Globus pallidus (tissue), 1 donor: ENCODE measurements at regions not wholly inside any gene's neighbourhood (a gene's known extent, or its start where the extent isn't known, plus 50 kb on each side); places are given as distances from the start of the nearest gene placed in this dataset.

Experiments
- DNase-seq: peaks from one replicate; pipeline ENCODE4 v3.0.0-alpha.2; 2015; ENCODE audit warnings: low spot score

- no peak for DNase-seq
These were observed 252.3 kb upstream of the SESN3 start for GRCh38 chr11:95483339-95483738.

- DNase-seq: no peak
These were observed 247.0 kb upstream of the SESN3 start for GRCh38 chr11:95478003-95478402.

GRCh38 chr11:95469258-95469657, 238.3 kb upstream of the SESN3 start:
- no peak for DNase-seq

GRCh38 chr11:95466416-95466815, 235.4 kb upstream of the SESN3 start:
- no peak for DNase-seq

GRCh38 chr11:95465887-95466286, 234.9 kb upstream of the SESN3 start:
- DNase-seq: no peak

- DNase-seq: no peak
These were observed 230.9 kb upstream of the SESN3 start for GRCh38 chr11:95461858-95462257.

- DNase-seq: no peak
These were observed 230.3 kb upstream of the SESN3 start for GRCh38 chr11:95461348-95461747.

GRCh38 chr11:95459291-95460042, 228.5 kb upstream of the SESN3 start:
- DNase-seq: peak; percentile 25

- DNase-seq: no peak
These were observed 225.9 kb upstream of the SESN3 start for GRCh38 chr11:95456714-95457491.

GRCh38 chr11:95455228-95455970, 224.4 kb upstream of the SESN3 start:
- DNase-seq: no peak

GRCh38 chr11:95453616-95454171, 222.7 kb upstream of the SESN3 start:
- DNase-seq: peak; percentile 81

- no peak for DNase-seq
These were observed 220.7 kb upstream of the SESN3 start for GRCh38 chr11:95451682-95452081.

- DNase-seq: no peak
These were observed 220.3 kb upstream of the SESN3 start for GRCh38 chr11:95451261-95451660.

GRCh38 chr11:95450547-95451123, 219.6 kb upstream of the SESN3 start:
- DNase-seq: no peak

- no peak for DNase-seq
These were observed 214.8 kb upstream of the SESN3 start for GRCh38 chr11:95445746-95446333.

- DNase-seq: no peak
These were observed 213.6 kb upstream of the SESN3 start for GRCh38 chr11:95444309-95445241.

- DNase-seq: no peak
These were observed 212.4 kb upstream of the SESN3 start for GRCh38 chr11:95443386-95443785.

GRCh38 chr11:95442531-95443050, 211.6 kb upstream of the SESN3 start:
- DNase-seq: no peak

GRCh38 chr11:95435628-95436353, 204.8 kb upstream of the SESN3 start:
- no peak for DNase-seq

GRCh38 chr11:95435192-95435591, 204.2 kb upstream of the SESN3 start:
- no peak for DNase-seq
